IMR-90 (cell line): ENCODE measurements at regions not wholly inside any gene's neighbourhood (a gene's known extent, or its start where the extent isn't known, plus 50 kb on each side); places are given as distances from the start of the nearest gene placed in this dataset.

Source experiments
- ATAC-seq: fragments of 200-7000 bp; cut with Tn5 transposase; 2 replicates; pipeline ENCODE4 v1.9.1; 2020; ENCODE audit warnings: low read depth, mild to moderate bottlenecking, moderate library complexity
- BruUV-seq: library from RNA; stranded (reverse); fragments of 400-500 nt; replicated peaks from 2 replicates; lab custom pipeline; 2021; lab: Mats Ljungman, UMichigan
- CTCF ChIA-PET: fragments of 300-600 bp; formaldehyde crosslinking; extraction: SDS; loops from one replicate; lab custom pipeline; 2021; ENCODE audit warnings: antibody characterized with exemption; lab: Yijun Ruan, JAX
- POLR2A ChIA-PET: fragments of 300-600 bp; sonication (Branson Sonifier 250); formaldehyde crosslinking; loops from one replicate; lab custom pipeline; 2022; ENCODE audit warnings: antibody characterized with exemption; ENCODE audit not compliant: unreplicated experiment; lab: Charles Lee
- DNase-seq: peaks from one replicate; pipeline ENCODE4 v3.0.0; 2013
- H2AFZ ChIP-seq: replicated peaks from 2 replicates; pipeline ENCODE3; 2013; ENCODE audit warnings: low read length, mild to moderate bottlenecking; ENCODE audit not compliant: poor library complexity
- H2AK5ac ChIP-seq: 2 replicates; pipeline ENCODE4 v1.6.1; 2013; ENCODE audit warnings: low read depth, low read length, inconsistent platforms
- H2AK9ac ChIP-seq: replicated peaks from 2 replicates; pipeline ENCODE3; 2013; ENCODE audit warnings: mild to moderate bottlenecking, low read depth, low read length, moderate library complexity; ENCODE audit not compliant: poor library complexity
- H2BK120ac ChIP-seq: 2 replicates; pipeline ENCODE4 v1.6.1; 2013; ENCODE audit warnings: low read depth, low read length, inconsistent platforms
- H2BK15ac ChIP-seq: 3 replicates; pipeline ENCODE4 v1.6.1; 2013; ENCODE audit warnings: low read depth, low read length, inconsistent platforms
- H2BK20ac ChIP-seq: 2 replicates; pipeline ENCODE4 v1.6.1; 2013; ENCODE audit warnings: low read depth, mild to moderate bottlenecking, inconsistent platforms, low read length, moderate library complexity
- H2BK5ac ChIP-seq: 2 replicates; pipeline ENCODE4 v1.6.1; 2013; ENCODE audit warnings: mild to moderate bottlenecking, low read depth, low read length, inconsistent platforms; ENCODE audit not compliant: poor library complexity, severe bottlenecking
- H3K14ac ChIP-seq: replicated peaks from 2 replicates; pipeline ENCODE4 v1.6.1; 2013; ENCODE audit warnings: low read depth, low read length, inconsistent platforms
- H3K18ac ChIP-seq: 2 replicates; pipeline ENCODE4 v1.6.1; 2013; ENCODE audit warnings: low read depth, low read length, control low read depth
- H3K23ac ChIP-seq: 2 replicates; pipeline ENCODE4 v1.6.1; 2013; ENCODE audit warnings: low read depth, low read length, inconsistent platforms
- H3K27ac ChIP-seq: 2 replicates; pipeline ENCODE4 v1.5.1; 2013; ENCODE audit warnings: mild to moderate bottlenecking, control low read depth, low read length; ENCODE audit not compliant: insufficient read depth
- H3K27me3 ChIP-seq: 2 replicates; pipeline ENCODE4 v1.6.1; 2013; ENCODE audit warnings: low read length; ENCODE audit not compliant: control insufficient read depth, insufficient read depth
- H3K36me3 ChIP-seq: 2 replicates; pipeline ENCODE4 v1.6.1; 2013; ENCODE audit warnings: low read length, mixed read lengths; ENCODE audit not compliant: control insufficient read depth, insufficient read depth
- H3K4ac ChIP-seq: 2 replicates; pipeline ENCODE4 v1.6.1; 2013; ENCODE audit warnings: low read depth, low read length, inconsistent platforms
- H3K4me1 ChIP-seq: 2 replicates; pipeline ENCODE4 v1.6.1; 2013; ENCODE audit warnings: low read length, mixed read lengths; ENCODE audit not compliant: control insufficient read depth, insufficient read depth
- H3K4me2 ChIP-seq: 2 replicates; pipeline ENCODE4 v1.6.1; 2013; ENCODE audit warnings: low read depth, mild to moderate bottlenecking, control low read depth, low read length, moderate library complexity
- H3K4me3 ChIP-seq: 2 replicates; pipeline ENCODE4 v1.5.1; 2013; ENCODE audit warnings: low read depth, mild to moderate bottlenecking, control low read depth, low read length, moderate library complexity; ENCODE audit not compliant: insufficient read depth
- H3K56ac ChIP-seq: 2 replicates; pipeline ENCODE4 v1.6.1; 2013; ENCODE audit warnings: low read length, inconsistent platforms; ENCODE audit not compliant: insufficient read depth; ENCODE audit errors: extremely low read depth
- H3K79me1 ChIP-seq, 2 experiments: 2 replicates each; pipeline ENCODE4 v1.6.1; 2013; ENCODE audit warnings: low read length in 2 of 2, inconsistent platforms in 1 of 2, low read depth in 1 of 2
- H3K9ac ChIP-seq: 2 replicates; pipeline ENCODE4 v1.6.1; 2013; ENCODE audit warnings: low read depth, low read length, control low read depth
- H3K9me1 ChIP-seq: 2 replicates; pipeline ENCODE4 v1.6.1; 2013; ENCODE audit warnings: low read length, inconsistent platforms; ENCODE audit not compliant: insufficient read depth
- H3K9me3 ChIP-seq: 2 replicates; pipeline ENCODE4 v1.6.1; 2013; ENCODE audit warnings: low read length; ENCODE audit not compliant: control insufficient read depth, insufficient read depth
- H4K20me1 ChIP-seq: 2 replicates; pipeline ENCODE4 v1.6.1; 2013; ENCODE audit warnings: low read length, inconsistent platforms; ENCODE audit not compliant: insufficient read depth
- H4K5ac ChIP-seq: 2 replicates; pipeline ENCODE4 v1.6.1; 2013; ENCODE audit warnings: mild to moderate bottlenecking, low read depth, low read length, control low read depth
- H4K8ac ChIP-seq, 2 experiments: 2 replicates each; pipeline ENCODE4 v1.6.1; 2013; ENCODE audit warnings: low read depth in 2 of 2, low read length in 2 of 2, control low read depth in 1 of 2, inconsistent platforms in 1 of 2
- H4K91ac ChIP-seq: 2 replicates; pipeline ENCODE4 v1.6.1; 2013; ENCODE audit warnings: low read depth, low read length, inconsistent platforms; ENCODE audit not compliant: insufficient read depth
- CEBPB ChIP-seq: IDR thresholded peaks from 2 replicates; pipeline ENCODE4 v1.6.1; 2012; ENCODE audit warnings: low read depth, low read length, improper control_type of control experiment
- SMC3 ChIP-seq: fragments of 150-350 bp; IDR thresholded peaks from 2 replicates; pipeline ENCODE4 v1.6.1; 2016; ENCODE audit warnings: low read depth, mild to moderate bottlenecking, antibody characterized with exemption, low read length, moderate library complexity
- WGBS, 2 experiments: methylation state at CpG; one replicate each; pipeline versions ENCODE4 v1.1.5 to v1.1.7; 2013; ENCODE audit warnings: missing lambda C conversion rate in 2 of 2; ENCODE audit not compliant: insufficient read length in 1 of 2; ENCODE audit errors: extremely low coverage in 2 of 2; 5-methylcytosine and 5-hydroxymethylcytosine counted together
- dilution Hi-C: fragments of 300-500 bp; cut with HindIII; formaldehyde crosslinking; loops from one replicate; pipeline ENCODE4 v1.14.3; 2018; ENCODE audit warnings: low sequenced_read_pairs; ENCODE audit not compliant: unreplicated experiment
- in situ Hi-C: fragments of 300-500 bp; cut with MboI; formaldehyde crosslinking; loops from 3 replicates; pipeline ENCODE4 v1.14.3; 2019; ENCODE audit warnings: low sequenced_read_pairs, inconsistent platforms, mixed read lengths
- intact Hi-C: fragments of 100-400 bp; cut with micrococcal nuclease; formaldehyde crosslinking; loops from 2 replicates; pipeline ENCODE4 v1.10.0; 2022

DNA sequence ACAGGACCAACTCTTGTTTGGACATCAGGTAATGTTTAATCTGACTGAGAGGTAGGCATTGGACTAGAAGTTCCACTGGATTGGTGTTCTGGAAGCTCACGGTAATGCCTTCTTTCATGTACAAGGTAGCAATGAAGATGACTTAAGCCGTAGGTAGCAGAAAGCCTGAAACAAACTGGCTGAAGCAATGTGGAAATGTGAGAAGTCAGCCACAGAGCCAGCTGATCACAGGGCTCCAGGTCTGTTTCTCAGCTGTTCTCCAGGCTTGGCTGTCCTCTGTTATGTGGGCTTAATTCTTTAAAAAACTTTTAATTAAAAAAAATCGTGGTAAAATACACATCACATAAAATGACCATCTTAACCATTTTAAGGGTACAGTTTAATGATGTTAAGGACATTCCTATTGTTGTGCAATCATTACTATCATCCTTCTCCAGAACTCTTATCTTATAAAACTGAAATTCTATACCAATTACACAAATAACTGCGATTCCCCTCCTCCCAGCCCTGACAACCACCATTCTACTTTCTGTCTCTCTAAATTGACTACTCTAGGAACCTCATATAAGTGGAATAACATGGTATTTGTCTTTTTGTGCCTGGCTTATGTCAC is 101.4 kb upstream of the ZNF32 start:
- Histone ChIP-seq H3K36me3 (no peaks in the 10 kb centered on the region), H3K4me1 (no peaks in the 10 kb centered on the region), H2BK5ac (no peak overlapping the region), H4K91ac (no peak overlapping the region), H3K4ac (no peak overlapping the region), H3K23ac (no peak overlapping the region), H3K9me3 (no peaks in the 10 kb centered on the region), H3K4me2 (no peak overlapping the region), H4K20me1 (no peaks in the 10 kb centered on the region), H4K5ac (no peak overlapping the region), H2AK9ac (no peak overlapping the region), H3K56ac (no peak overlapping the region), H3K27ac (no peak overlapping the region), H4K8ac (no peak overlapping the region), H3K4me3 (no peak overlapping the region), H3K14ac (no peak overlapping the region), H2AK5ac (no peak overlapping the region), H2BK120ac (no peak overlapping the region), H2BK20ac (no peak overlapping the region), H3K18ac (no peak overlapping the region), H2AFZ (no peak overlapping the region), H3K9ac (no peak overlapping the region), H3K79me1 (no peaks in the 10 kb centered on the region), H3K9me1 (no peaks in the 10 kb centered on the region), H2BK15ac (no peak overlapping the region), H3K27me3 (no peaks in the 10 kb centered on the region)
- DNase-seq (peak; percentile 21), ATAC-seq (peak; percentile 40)
- ChIA-PET CTCF (no interaction called here), POLR2A (no interaction called here)
- no TSS peak for BruUV-seq
- in situ Hi-C loops, result no loop called here
- WGBS, 2 experiments, result no CpG with 5 or more reads among the region's 4 CpGs
- peak; percentile 84 for TF ChIP-seq CEBPB
- TF ChIP-seq SMC3, result no peak
- dilution Hi-C loops, result no loop called here
- intact Hi-C loops, result no loop called here
